GM12878 (cell line): ENCODE measurements at regions not wholly inside any gene's neighbourhood (a gene's known extent, or its start where the extent isn't known, plus 50 kb on each side); places are given as distances from the start of the nearest gene placed in this dataset.

ENCODE experiments used
- ATAC-seq: fragments of 200-7000 bp; cut with Tn5 transposase; 3 replicates; pipeline ENCODE4 v1.9.1; 2020; ENCODE audit warnings: mild to moderate bottlenecking, moderate library complexity
- BruUV-seq: library from RNA; stranded (reverse); fragments of 400-500 nt; replicated peaks from 2 replicates; lab custom pipeline; 2021; lab: Mats Ljungman, UMichigan
- CTCF ChIA-PET: fragments of 300-600 bp; sonication (Branson Sonifier 250); formaldehyde crosslinking; extraction: SDS; loops from one replicate; lab custom pipeline; 2021; ENCODE audit warnings: inconsistent platforms; lab: Yijun Ruan, JAX
- POLR2A ChIA-PET: fragments of 350-600 bp; formaldehyde crosslinking; extraction: SDS; loops from one replicate; lab custom pipeline; 2021; ENCODE audit warnings: inconsistent platforms; lab: Charles Lee
- RAD21 ChIA-PET: fragments of 300-600 bp; sonication (Branson Sonifier 250); formaldehyde crosslinking; loops from one replicate; lab custom pipeline; 2023; ENCODE audit warnings: antibody characterized with exemption; ENCODE audit not compliant: unreplicated experiment; lab: Charles Lee
- SMC1A ChIA-PET: fragments of 300-600 bp; sonication (Branson Sonifier 250); formaldehyde crosslinking; loops from one replicate; lab custom pipeline; 2023; ENCODE audit not compliant: unreplicated experiment, uncharacterized antibody; lab: Charles Lee
- DNase-seq: peaks from one replicate; pipeline ENCODE4 v3.0.0-alpha.2; 2011; ENCODE audit warnings: low read depth, low spot score
- FAIRE-seq: peaks from 3 replicates; lab custom pipeline; 2011; peaks lifted over from hg19 to GRCh38; lab: Jason Lieb, UNC
- H2AFZ ChIP-seq: 2 replicates; pipeline ENCODE4 v1.6.0; 2011; ENCODE audit warnings: low read depth, low read length, control low read depth; ENCODE audit not compliant: control insufficient read depth
- H3K27ac ChIP-seq: 2 replicates; pipeline ENCODE4 v1.5.1; 2011; ENCODE audit warnings: control low read depth; ENCODE audit not compliant: control insufficient read depth, insufficient read depth
- H3K27me3 ChIP-seq, 2 experiments: replicated peaks in 1 of 2; 2 replicates each; pipeline versions ENCODE4 v1.6.0 to v1.6.1; 2011; ENCODE audit warnings: low read length in 1 of 2; ENCODE audit not compliant: control insufficient read depth in 2 of 2, insufficient read depth in 2 of 2
- H3K36me3 ChIP-seq, 2 experiments: 2 replicates each; pipeline ENCODE4 v1.5.1; 2011; ENCODE audit warnings: low read length in 1 of 2; ENCODE audit not compliant: control insufficient read depth in 2 of 2, insufficient read depth in 2 of 2
- H3K4me1 ChIP-seq: 2 replicates; pipeline ENCODE4 v1.6.1; 2011; ENCODE audit warnings: mild to moderate bottlenecking, low read length, moderate library complexity, mixed read lengths; ENCODE audit not compliant: control insufficient read depth, insufficient read depth
- H3K4me2 ChIP-seq: 2 replicates; pipeline ENCODE4 v1.6.0; 2011; ENCODE audit warnings: control low read depth; ENCODE audit not compliant: control insufficient read depth, insufficient read depth
- H3K4me3 ChIP-seq: fragments of 200-600 bp; sonication (generic); 2 replicates; pipeline ENCODE4 v1.5.1; 2016
- H3K79me2 ChIP-seq: 2 replicates; pipeline ENCODE4 v1.6.0; 2011; ENCODE audit warnings: low read length; ENCODE audit not compliant: control insufficient read depth, insufficient read depth
- H3K9ac ChIP-seq: 2 replicates; pipeline ENCODE4 v1.8.0; 2011; ENCODE audit warnings: low read length, control low read depth, mixed read lengths; ENCODE audit not compliant: control insufficient read depth, insufficient read depth
- H3K9me3 ChIP-seq: replicated peaks from 3 replicates; pipeline ENCODE4 v1.5.1; 2011; ENCODE audit warnings: mild to moderate bottlenecking, low read length; ENCODE audit not compliant: control insufficient read depth, insufficient read depth
- H4K20me1 ChIP-seq: 2 replicates; pipeline ENCODE4 v1.6.0; 2011; ENCODE audit not compliant: control insufficient read depth, insufficient read depth
- ELK1 ChIP-seq: IDR thresholded peaks from 2 replicates; pipeline ENCODE4 v1.6.1; 2012; ENCODE audit warnings: low read depth, low read length, improper control_type of control experiment
- IRF4 ChIP-seq: IDR thresholded peaks from 2 replicates; pipeline ENCODE4 v1.6.1; 2011; ENCODE audit warnings: low read depth, low read length
- KDM1A ChIP-seq: fragments of 200-600 bp; sonication (generic); IDR thresholded peaks from 2 replicates; pipeline ENCODE4 v1.6.1; 2016; ENCODE audit warnings: borderline replicate concordance
- MYC ChIP-seq: IDR thresholded peaks from 2 replicates; pipeline ENCODE4 v1.6.1; 2011; ENCODE audit warnings: mild to moderate bottlenecking, low read length, moderate library complexity, inconsistent platforms; ENCODE audit not compliant: insufficient read depth, insufficient replicate concordance, insufficient read length, severe bottlenecking
- NBN ChIP-seq: fragments of 450-650 bp; IDR thresholded peaks from 2 replicates; pipeline ENCODE4 v1.6.1; 2016
- NFYB ChIP-seq: IDR thresholded peaks from 2 replicates; pipeline ENCODE4 v1.6.1; 2011; ENCODE audit warnings: low read depth, mild to moderate bottlenecking, low read length, improper control_type of control experiment, moderate library complexity; ENCODE audit not compliant: insufficient read depth
- POLR2AphosphoS5 ChIP-seq: IDR thresholded peaks from 2 replicates; pipeline ENCODE4 v1.6.1; 2011; ENCODE audit warnings: mild to moderate bottlenecking, low read length, inconsistent platforms
- RAD21 ChIP-seq: IDR thresholded peaks from 2 replicates; pipeline ENCODE4 v1.6.1; 2011; ENCODE audit warnings: mild to moderate bottlenecking, low read depth, low read length, moderate library complexity; ENCODE audit not compliant: insufficient read depth
- RB1 ChIP-seq: fragments of 450-650 bp; formaldehyde crosslinking; IDR thresholded peaks from 2 replicates; pipeline ENCODE4 v1.6.1; 2017; ENCODE audit warnings: mild to moderate bottlenecking, borderline replicate concordance
- RELA ChIP-seq: fragments of 450-650 bp; IDR thresholded peaks from 2 replicates; pipeline ENCODE4 v1.8.0; 2014; ENCODE audit warnings: borderline replicate concordance; ENCODE audit not compliant: partially characterized antibody
- TCF7 ChIP-seq: IDR thresholded peaks from 2 replicates; pipeline ENCODE4 v1.6.1; 2014; ENCODE audit warnings: antibody characterized with exemption, borderline replicate concordance
- ZNF384 ChIP-seq: IDR thresholded peaks from 2 replicates; pipeline ENCODE4 v1.6.1; 2012; ENCODE audit warnings: low read depth, mild to moderate bottlenecking, low read length, improper control_type of control experiment, borderline replicate concordance
- ZNF687 ChIP-seq: fragments of 450-650 bp; IDR thresholded peaks from 2 replicates; pipeline ENCODE4 v1.6.1; 2017; ENCODE audit warnings: mild to moderate bottlenecking, moderate library complexity
- WGBS: methylation state at CpG from one replicate; pipeline ENCODE4 v1.1.6; 2016; ENCODE audit warnings: low lambda C conversion rate; ENCODE audit not compliant: insufficient replicate concordance, insufficient coverage; ENCODE audit errors: missing lambda C conversion rate; 5-methylcytosine and 5-hydroxymethylcytosine counted together
- in situ Hi-C: fragments of 300-500 bp; cut with MboI; formaldehyde crosslinking; loops from 9 replicates; pipeline ENCODE4 v1.14.3; 2018; ENCODE audit warnings: mixed read lengths
- intact Hi-C: fragments of 100-400 bp; cut with micrococcal nuclease; formaldehyde crosslinking; loops from one replicate; pipeline ENCODE4 v1.14.2; 2022; ENCODE audit not compliant: unreplicated experiment

- TF ChIP-seq ZNF687: no peak
Measured at GRCh38 chr15:95194746-95195145, 963.4 kb downstream of the MCTP2 start (continued).

GRCh38 chr15:95196176-95196915 is 965.0 kb downstream of the MCTP2 start:
- ChIA-PET SMC1A (interaction anchor here (1.0 kb wide), 1 partner anchor 12 kb away, joined by 3 read pairs; no protein-coding TSS in a partner anchor), CTCF (interaction anchor here (1.2 kb wide), 1 partner anchor 431 kb away, joined by 4 read pairs; no protein-coding TSS in a partner anchor), RAD21 (no interaction called here), POLR2A (no interaction called here)
- ATAC-seq (no peak), DNase-seq (no peak), FAIRE-seq (no peak)
- Histone ChIP-seq H3K79me2 (no peaks in the 10 kb centered on the region), H2AFZ (no peak overlapping the region), H3K4me1 (no peaks in the 10 kb centered on the region), H3K4me3 (no peak overlapping the region), H3K9me3 (no peaks in the 10 kb centered on the region), H3K36me3 (no peaks in the 10 kb centered on the region), H3K4me2 (no peak overlapping the region), H3K27ac (no peak overlapping the region), H3K9ac (no peak overlapping the region), H4K20me1 (no peaks in the 10 kb centered on the region), H3K27me3 (no peaks in the 10 kb centered on the region)
- WGBS: 47% methylated on average over 17 of the region's 17 CpGs
- BruUV-seq: no TSS peak
- in situ Hi-C loops (no loop called here), intact Hi-C loops (no loop called here)
- TF ChIP-seq KDM1A: no peak
- no peak for TF ChIP-seq TCF7
- no peak for TF ChIP-seq NFYB
- no peak for TF ChIP-seq POLR2AphosphoS5
- no peak for TF ChIP-seq NBN
- no peak for TF ChIP-seq RELA
- no peak for TF ChIP-seq MYC
- TF ChIP-seq ZNF687: no peak
- no peak for TF ChIP-seq RB1
- TF ChIP-seq ELK1: no peak
- TF ChIP-seq ZNF384: no peak
- TF ChIP-seq IRF4: no peak
- no peak for TF ChIP-seq RAD21
